Spinal cord (tissue), 9 donors: ENCODE measurements at regions not wholly inside any gene's neighbourhood (a gene's known extent, or its start where the extent isn't known, plus 50 kb on each side); places are given as distances from the start of the nearest gene placed in this dataset.

Experiments used
- DNase-seq, 6 donors: peaks; one replicate each; pipeline versions ENCODE4 v3.0.0 to v3.0.0-alpha.2; 2013 to 2015; ENCODE audit warnings: low spot score in 6 of 6, low read depth in 4 of 6
- H3K27ac ChIP-seq: one replicate; pipeline ENCODE4 v1.5.1; 2013; ENCODE audit warnings: low read depth, low read length, control low read depth
- H3K27me3 ChIP-seq: one replicate; pipeline ENCODE4 v1.6.1; 2013; ENCODE audit warnings: low read length; ENCODE audit not compliant: control insufficient read depth, insufficient read depth
- H3K36me3 ChIP-seq: one replicate; pipeline ENCODE4 v1.6.1; 2013; ENCODE audit warnings: low read length; ENCODE audit not compliant: control insufficient read depth, insufficient read depth
- H3K4me1 ChIP-seq: one replicate; pipeline ENCODE4 v1.6.1; 2013; ENCODE audit warnings: low read length; ENCODE audit not compliant: control insufficient read depth, insufficient read depth
- H3K4me3 ChIP-seq: one replicate; pipeline ENCODE4 v1.5.1; 2013; ENCODE audit warnings: low read depth, low read length, control low read depth
- H3K9me3 ChIP-seq: one replicate; pipeline ENCODE4 v1.6.1; 2013; ENCODE audit warnings: low read length; ENCODE audit not compliant: control insufficient read depth, insufficient read depth
- WGBS: methylation state at CpG from one replicate; pipeline ENCODE4 v1.1.5; 2013; ENCODE audit warnings: missing lambda C conversion rate; ENCODE audit not compliant: insufficient coverage; 5-methylcytosine and 5-hydroxymethylcytosine counted together
- donor health status: healthy.

- 50% methylated on average over 6 of the region's 6 CpGs for WGBS
- H3K4me3 ChIP-seq, result no peak overlapping the region
- H3K36me3 ChIP-seq, result no peaks in the 10 kb centered on the region
- H3K27ac ChIP-seq, result peak overlapping the region; percentile 69
- DNase-seq, result no peak
- H3K27me3 ChIP-seq, result no peaks in the 10 kb centered on the region
- no peaks in the 10 kb centered on the region for H3K9me3 ChIP-seq
- peaks cover 40% of the 10 kb centered on the region for H3K4me1 ChIP-seq
These were observed 51.9 kb downstream of the CEBPB start for GRCh38 chr20:50242548-50242862.

- Histone ChIP-seq H3K36me3 (no peaks in the 10 kb centered on the region), H3K27ac (peak overlapping the region; percentile 69), H3K4me1 (peaks cover 40% of the 10 kb centered on the region), H3K27me3 (no peaks in the 10 kb centered on the region), H3K4me3 (no peak overlapping the region), H3K9me3 (no peaks in the 10 kb centered on the region)
- peak; percentile 13 to 87 (median 57) for DNase-seq
- WGBS, result 24% methylated on average over 27 of the region's 27 CpGs
These were observed 52.4 kb downstream of the CEBPB start for GRCh38 chr20:50242863-50243609.

GRCh38 chr20:50243610-50244351 lies 53.2 kb downstream of the CEBPB start:
- 74% methylated on average over 12 of the region's 15 CpGs for WGBS
- H3K4me3 ChIP-seq, result no peak overlapping the region
- DNase-seq, result no peak
- H3K4me1 ChIP-seq, result peaks cover 40% of the 10 kb centered on the region
- no peaks in the 10 kb centered on the region for H3K27me3 ChIP-seq
- H3K9me3 ChIP-seq, result no peaks in the 10 kb centered on the region
- peak overlapping the region; percentile 54 for H3K27ac ChIP-seq
- no peaks in the 10 kb centered on the region for H3K36me3 ChIP-seq

GRCh38 chr20:50244352-50245149 lies 53.9 kb downstream of the CEBPB start:
- DNase-seq, result no peak
- H3K36me3 ChIP-seq, result no peaks in the 10 kb centered on the region
- 87% methylated on average over 9 of the region's 9 CpGs for WGBS
- peaks cover 40% of the 10 kb centered on the region for H3K4me1 ChIP-seq
- H3K9me3 ChIP-seq, result no peaks in the 10 kb centered on the region
- no peak overlapping the region for H3K4me3 ChIP-seq
- H3K27ac ChIP-seq, result no peak overlapping the region
- no peaks in the 10 kb centered on the region for H3K27me3 ChIP-seq

- Histone ChIP-seq H3K27ac (no peak overlapping the region), H3K4me3 (no peak overlapping the region), H3K4me1 (peaks cover 40% of the 10 kb centered on the region), H3K27me3 (no peaks in the 10 kb centered on the region), H3K36me3 (no peaks in the 10 kb centered on the region), H3K9me3 (no peaks in the 10 kb centered on the region)
- 77% methylated on average over 11 of the region's 14 CpGs for WGBS
- DNase-seq, result no peak
These were observed 55.1 kb downstream of the CEBPB start for GRCh38 chr20:50245498-50246366.

- H3K4me1 ChIP-seq, result peaks cover 42% of the 10 kb centered on the region
- H3K27me3 ChIP-seq, result no peaks in the 10 kb centered on the region
- DNase-seq, result no peak
- no peak overlapping the region for H3K27ac ChIP-seq
- no peak overlapping the region for H3K4me3 ChIP-seq
- no peaks in the 10 kb centered on the region for H3K36me3 ChIP-seq
- H3K9me3 ChIP-seq, result no peaks in the 10 kb centered on the region
- WGBS, result 57% methylated on average over 10 of the region's 17 CpGs
These were observed 56.0 kb downstream of the CEBPB start for GRCh38 chr20:50246367-50247195.

GRCh38 chr20:50247196-50248094 lies 56.8 kb downstream of the CEBPB start:
- no peak for DNase-seq
- Histone ChIP-seq H3K4me3 (no peak overlapping the region), H3K36me3 (no peaks in the 10 kb centered on the region), H3K27me3 (no peaks in the 10 kb centered on the region), H3K4me1 (peaks cover 33% of the 10 kb centered on the region), H3K9me3 (no peaks in the 10 kb centered on the region), H3K27ac (no peak overlapping the region)
- 96% methylated on average over 6 of the region's 9 CpGs for WGBS

GRCh38 chr20:50248104-50248641 lies 57.5 kb downstream of the CEBPB start:
- WGBS, result 85% methylated on average over 14 of the region's 17 CpGs
- H3K36me3 ChIP-seq, result no peaks in the 10 kb centered on the region
- H3K27ac ChIP-seq, result no peak overlapping the region
- no peak overlapping the region for H3K4me3 ChIP-seq
- H3K9me3 ChIP-seq, result no peaks in the 10 kb centered on the region
- no peak for DNase-seq
- H3K4me1 ChIP-seq, result peaks cover 26% of the 10 kb centered on the region
- H3K27me3 ChIP-seq, result no peaks in the 10 kb centered on the region
